ENCODE measurements at regions not wholly inside any gene's neighbourhood (a gene's known extent, or its start where the extent isn't known, plus 50 kb on each side); places are given as distances from the start of the nearest gene placed in this dataset.

DNA sequence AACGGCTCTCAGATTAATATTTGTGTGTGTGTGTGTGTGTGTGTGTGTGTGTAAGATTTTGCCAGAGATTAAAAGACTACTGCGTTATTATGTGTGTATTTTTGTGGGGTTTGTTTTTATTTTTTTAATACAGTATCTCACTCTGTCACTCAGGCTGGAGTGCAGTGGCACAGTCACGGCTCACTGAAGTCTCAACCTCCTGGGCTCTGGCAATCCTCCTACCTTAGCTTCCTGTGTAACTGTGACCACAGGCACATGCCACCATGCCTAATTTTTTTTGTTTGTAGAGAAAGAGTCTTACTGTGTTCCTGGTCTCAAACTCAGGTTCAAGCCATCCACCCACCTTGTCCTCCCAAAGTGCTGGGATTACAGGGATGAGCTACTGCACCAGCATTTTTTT is 87.2 kb downstream of the CYB561 start:
- peaks cover 28 to 44% of the 10 kb centered on the region in 2 experiments for H3K36me3 ChIP-seq (replicated peaks in 1 of 2; ENCODE audit: control insufficient read depth in 1 of 2, insufficient read depth in 2 of 2, low read length in 1 of 2)
- WGBS (ENCODE audit: low lambda C conversion rate): 57% methylated on average over 3 of the region's 3 CpGs
- no peaks in the 10 kb centered on the region for H3K9me2 ChIP-seq
- peaks cover 39% of the 10 kb centered on the region; the same call in 1 of the 2 replicates for H3K79me2 ChIP-seq (ENCODE audit: insufficient read depth)
- no peaks in the 10 kb centered on the region for H4K20me1 ChIP-seq (ENCODE audit: insufficient read depth)
- peak overlapping the region; percentile 60 for H3K9ac ChIP-seq
- no peak for DNase-seq
- TF ChIP-seq MXI1 (IDR thresholded peaks at IDR 0.05; ENCODE audit: low read depth, low read length) (no peak), CHD2 (IDR thresholded peaks at IDR 0.05; ENCODE audit: low read length, partially characterized antibody) (no peak), GATA2 (CRISPR knock-in tag; IDR thresholded peaks at IDR 0.05) (no peak), GABPA (IDR thresholded peaks at IDR 0.05; ENCODE audit: low read depth) (no peak)
- H3K4me2 ChIP-seq: peak overlapping the region; percentile 62
- no peak overlapping the region for H3K4me3 ChIP-seq (ENCODE audit: low read depth in 2 of 2, low read length in 1 of 2)
- H3F3A ChIP-seq (replicated peaks; ENCODE audit: insufficient read depth): peaks cover 56% of the 10 kb centered on the region
- ChIA-PET CTCF (interaction anchor here (0.6 to 1.6 kb wide), 3 partner anchors 16 to 343 kb away, joined by 3 read pairs; no protein-coding TSS in a partner anchor), POLR2A (no interaction called here)
- H3K9me3 ChIP-seq: no peaks in the 10 kb centered on the region
- H2AFZ ChIP-seq (ENCODE audit: low read depth): no peak overlapping the region
- peak overlapping the region; percentile 92 to 97; a peak in 3 of 4 replicates for H3K27ac ChIP-seq (ENCODE audit: low read depth in 2 of 2, low read length in 1 of 2)
- H3K27me3 ChIP-seq (ENCODE audit: insufficient read depth): no peaks in the 10 kb centered on the region
- H3K4me1 ChIP-seq (ENCODE audit: control insufficient read depth in 1 of 2, insufficient read depth in 2 of 2, low read depth in 1 of 2, low read length in 1 of 2): peaks cover 28 to 48% of the 10 kb centered on the region in 2 experiments

DNA sequence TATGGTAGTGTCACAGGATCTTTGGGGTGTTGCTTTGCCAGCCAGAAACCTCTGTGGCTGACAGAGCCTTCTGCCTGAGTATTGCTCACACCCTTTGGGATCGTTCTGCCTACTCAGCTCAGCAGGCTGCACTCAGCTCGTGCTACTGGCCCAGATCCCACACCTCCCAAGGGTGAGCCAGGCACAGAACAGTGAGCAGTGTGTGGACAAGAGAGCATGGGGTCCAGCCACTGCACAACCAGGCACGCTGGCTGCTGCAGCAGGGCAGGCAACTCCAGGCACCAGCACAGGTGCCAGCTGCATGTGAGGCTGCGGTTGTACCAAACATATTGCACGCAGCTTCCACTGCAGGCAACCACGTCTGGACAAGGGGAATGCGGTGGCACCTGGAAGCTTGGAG is 84.9 kb downstream of the CYB561 start:
- Histone ChIP-seq H3K79me2 (ENCODE audit: insufficient read depth) (peaks cover 42% of the 10 kb centered on the region; the same call in 1 of the 2 replicates), H3K4me2 (no peak overlapping the region), H4K20me1 (ENCODE audit: insufficient read depth) (no peaks in the 10 kb centered on the region), H3K4me3 (ENCODE audit: low read depth in 2 of 2, low read length in 1 of 2) (no peak overlapping the region; a peak in 1 of 4 replicates), H3F3A (replicated peaks; ENCODE audit: insufficient read depth) (peaks cover 65% of the 10 kb centered on the region), H3K36me3 (replicated peaks in 1 of 2; ENCODE audit: control insufficient read depth in 1 of 2, insufficient read depth in 2 of 2, low read length in 1 of 2) (peaks cover 15 to 41% of the 10 kb centered on the region in 2 experiments), H3K27ac (ENCODE audit: low read depth in 2 of 2, low read length in 1 of 2) (no peak overlapping the region), H2AFZ (ENCODE audit: low read depth) (no peak overlapping the region), H3K9me2 (no peaks in the 10 kb centered on the region), H3K9ac (no peak overlapping the region), H3K27me3 (ENCODE audit: insufficient read depth) (no peaks in the 10 kb centered on the region), H3K9me3 (no peaks in the 10 kb centered on the region), H3K4me1 (ENCODE audit: control insufficient read depth in 1 of 2, insufficient read depth in 2 of 2, low read depth in 1 of 2, low read length in 1 of 2) (peaks cover 25 to 53% of the 10 kb centered on the region in 2 experiments)
- no peak for DNase-seq
- TF ChIP-seq RXRA (IDR thresholded peaks at IDR 0.05; ENCODE audit: borderline replicate concordance, low read depth) (no peak), MXI1 (IDR thresholded peaks at IDR 0.05; ENCODE audit: low read depth, low read length) (no peak), RCOR1 (IDR thresholded peaks at IDR 0.05; ENCODE audit: low read length) (no peak), NFIC (IDR thresholded peaks at IDR 0.05; ENCODE audit: borderline replicate concordance) (no peak), POLR2AphosphoS5 (IDR thresholded peaks at IDR 0.05; ENCODE audit: low read depth, low read length) (no peak), FOXM1 (IDR thresholded peaks at IDR 0.05; ENCODE audit: low read depth) (no peak), TCF12 (IDR thresholded peaks at IDR 0.05) (no peak), FOSL2 (IDR thresholded peaks at IDR 0.05; ENCODE audit: borderline replicate concordance, low read depth) (no peak)
- TF ChIP-seq, protein P1, sequence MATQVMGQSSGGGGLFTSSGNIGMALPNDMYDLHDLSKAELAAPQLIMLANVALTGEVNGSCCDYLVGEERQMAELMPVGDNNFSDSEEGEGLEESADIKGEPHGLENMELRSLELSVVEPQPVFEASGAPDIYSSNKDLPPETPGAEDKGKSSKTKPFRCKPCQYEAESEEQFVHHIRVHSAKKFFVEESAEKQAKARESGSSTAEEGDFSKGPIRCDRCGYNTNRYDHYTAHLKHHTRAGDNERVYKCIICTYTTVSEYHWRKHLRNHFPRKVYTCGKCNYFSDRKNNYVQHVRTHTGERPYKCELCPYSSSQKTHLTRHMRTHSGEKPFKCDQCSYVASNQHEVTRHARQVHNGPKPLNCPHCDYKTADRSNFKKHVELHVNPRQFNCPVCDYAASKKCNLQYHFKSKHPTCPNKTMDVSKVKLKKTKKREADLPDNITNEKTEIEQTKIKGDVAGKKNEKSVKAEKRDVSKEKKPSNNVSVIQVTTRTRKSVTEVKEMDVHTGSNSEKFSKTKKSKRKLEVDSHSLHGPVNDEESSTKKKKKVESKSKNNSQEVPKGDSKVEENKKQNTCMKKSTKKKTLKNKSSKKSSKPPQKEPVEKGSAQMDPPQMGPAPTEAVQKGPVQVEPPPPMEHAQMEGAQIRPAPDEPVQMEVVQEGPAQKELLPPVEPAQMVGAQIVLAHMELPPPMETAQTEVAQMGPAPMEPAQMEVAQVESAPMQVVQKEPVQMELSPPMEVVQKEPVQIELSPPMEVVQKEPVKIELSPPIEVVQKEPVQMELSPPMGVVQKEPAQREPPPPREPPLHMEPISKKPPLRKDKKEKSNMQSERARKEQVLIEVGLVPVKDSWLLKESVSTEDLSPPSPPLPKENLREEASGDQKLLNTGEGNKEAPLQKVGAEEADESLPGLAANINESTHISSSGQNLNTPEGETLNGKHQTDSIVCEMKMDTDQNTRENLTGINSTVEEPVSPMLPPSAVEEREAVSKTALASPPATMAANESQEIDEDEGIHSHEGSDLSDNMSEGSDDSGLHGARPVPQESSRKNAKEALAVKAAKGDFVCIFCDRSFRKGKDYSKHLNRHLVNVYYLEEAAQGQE (IDR thresholded peaks at IDR 0.05; ENCODE audit: low read depth, low read length): no peak
- ChIA-PET CTCF (interaction anchor here (1.1 to 2.3 kb wide), 3 partner anchors 11 to 45 kb away, joined by 3 to 8 read pairs (median 4); no protein-coding TSS in a partner anchor), POLR2A (no interaction called here)
- WGBS (ENCODE audit: low lambda C conversion rate): 74% methylated on average over 3 of the region's 7 CpGs
